ENCODE measurements at regions not wholly inside any gene's neighbourhood (a gene's known extent, or its start where the extent isn't known, plus 50 kb on each side); places are given as distances from the start of the nearest gene placed in this dataset.

GRCh38 chr10:107341281-107341680 is 176.8 kb upstream of the SORCS1 start:
- TF ChIP-seq, protein P1, sequence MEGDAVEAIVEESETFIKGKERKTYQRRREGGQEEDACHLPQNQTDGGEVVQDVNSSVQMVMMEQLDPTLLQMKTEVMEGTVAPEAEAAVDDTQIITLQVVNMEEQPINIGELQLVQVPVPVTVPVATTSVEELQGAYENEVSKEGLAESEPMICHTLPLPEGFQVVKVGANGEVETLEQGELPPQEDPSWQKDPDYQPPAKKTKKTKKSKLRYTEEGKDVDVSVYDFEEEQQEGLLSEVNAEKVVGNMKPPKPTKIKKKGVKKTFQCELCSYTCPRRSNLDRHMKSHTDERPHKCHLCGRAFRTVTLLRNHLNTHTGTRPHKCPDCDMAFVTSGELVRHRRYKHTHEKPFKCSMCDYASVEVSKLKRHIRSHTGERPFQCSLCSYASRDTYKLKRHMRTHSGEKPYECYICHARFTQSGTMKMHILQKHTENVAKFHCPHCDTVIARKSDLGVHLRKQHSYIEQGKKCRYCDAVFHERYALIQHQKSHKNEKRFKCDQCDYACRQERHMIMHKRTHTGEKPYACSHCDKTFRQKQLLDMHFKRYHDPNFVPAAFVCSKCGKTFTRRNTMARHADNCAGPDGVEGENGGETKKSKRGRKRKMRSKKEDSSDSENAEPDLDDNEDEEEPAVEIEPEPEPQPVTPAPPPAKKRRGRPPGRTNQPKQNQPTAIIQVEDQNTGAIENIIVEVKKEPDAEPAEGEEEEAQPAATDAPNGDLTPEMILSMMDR (IDR thresholded peaks at IDR 0.05; ENCODE audit: low read depth, low read length, missing input control): no peak
- TF ChIP-seq, protein P2, sequence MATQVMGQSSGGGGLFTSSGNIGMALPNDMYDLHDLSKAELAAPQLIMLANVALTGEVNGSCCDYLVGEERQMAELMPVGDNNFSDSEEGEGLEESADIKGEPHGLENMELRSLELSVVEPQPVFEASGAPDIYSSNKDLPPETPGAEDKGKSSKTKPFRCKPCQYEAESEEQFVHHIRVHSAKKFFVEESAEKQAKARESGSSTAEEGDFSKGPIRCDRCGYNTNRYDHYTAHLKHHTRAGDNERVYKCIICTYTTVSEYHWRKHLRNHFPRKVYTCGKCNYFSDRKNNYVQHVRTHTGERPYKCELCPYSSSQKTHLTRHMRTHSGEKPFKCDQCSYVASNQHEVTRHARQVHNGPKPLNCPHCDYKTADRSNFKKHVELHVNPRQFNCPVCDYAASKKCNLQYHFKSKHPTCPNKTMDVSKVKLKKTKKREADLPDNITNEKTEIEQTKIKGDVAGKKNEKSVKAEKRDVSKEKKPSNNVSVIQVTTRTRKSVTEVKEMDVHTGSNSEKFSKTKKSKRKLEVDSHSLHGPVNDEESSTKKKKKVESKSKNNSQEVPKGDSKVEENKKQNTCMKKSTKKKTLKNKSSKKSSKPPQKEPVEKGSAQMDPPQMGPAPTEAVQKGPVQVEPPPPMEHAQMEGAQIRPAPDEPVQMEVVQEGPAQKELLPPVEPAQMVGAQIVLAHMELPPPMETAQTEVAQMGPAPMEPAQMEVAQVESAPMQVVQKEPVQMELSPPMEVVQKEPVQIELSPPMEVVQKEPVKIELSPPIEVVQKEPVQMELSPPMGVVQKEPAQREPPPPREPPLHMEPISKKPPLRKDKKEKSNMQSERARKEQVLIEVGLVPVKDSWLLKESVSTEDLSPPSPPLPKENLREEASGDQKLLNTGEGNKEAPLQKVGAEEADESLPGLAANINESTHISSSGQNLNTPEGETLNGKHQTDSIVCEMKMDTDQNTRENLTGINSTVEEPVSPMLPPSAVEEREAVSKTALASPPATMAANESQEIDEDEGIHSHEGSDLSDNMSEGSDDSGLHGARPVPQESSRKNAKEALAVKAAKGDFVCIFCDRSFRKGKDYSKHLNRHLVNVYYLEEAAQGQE (IDR thresholded peaks at IDR 0.05): no peak
- TF ChIP-seq GABPA (IDR thresholded peaks at IDR 0.05 in 1 of 2, conservative IDR thresholded peaks at IDR 0.05 in 1 of 2) (no peak), NR2F2 (IDR thresholded peaks at IDR 0.05) (no peak)
- TF ChIP-seq, protein P3, sequence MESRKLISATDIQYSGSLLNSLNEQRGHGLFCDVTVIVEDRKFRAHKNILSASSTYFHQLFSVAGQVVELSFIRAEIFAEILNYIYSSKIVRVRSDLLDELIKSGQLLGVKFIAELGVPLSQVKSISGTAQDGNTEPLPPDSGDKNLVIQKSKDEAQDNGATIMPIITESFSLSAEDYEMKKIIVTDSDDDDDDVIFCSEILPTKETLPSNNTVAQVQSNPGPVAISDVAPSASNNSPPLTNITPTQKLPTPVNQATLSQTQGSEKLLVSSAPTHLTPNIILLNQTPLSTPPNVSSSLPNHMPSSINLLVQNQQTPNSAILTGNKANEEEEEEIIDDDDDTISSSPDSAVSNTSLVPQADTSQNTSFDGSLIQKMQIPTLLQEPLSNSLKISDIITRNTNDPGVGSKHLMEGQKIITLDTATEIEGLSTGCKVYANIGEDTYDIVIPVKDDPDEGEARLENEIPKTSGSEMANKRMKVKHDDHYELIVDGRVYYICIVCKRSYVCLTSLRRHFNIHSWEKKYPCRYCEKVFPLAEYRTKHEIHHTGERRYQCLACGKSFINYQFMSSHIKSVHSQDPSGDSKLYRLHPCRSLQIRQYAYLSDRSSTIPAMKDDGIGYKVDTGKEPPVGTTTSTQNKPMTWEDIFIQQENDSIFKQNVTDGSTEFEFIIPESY (IDR thresholded peaks at IDR 0.05): no peak

Data from liver (tissue), 3 donors.